HG02678 (cell line): ENCODE measurements at regions not wholly inside any gene's neighbourhood (a gene's known extent, or its start where the extent isn't known, plus 50 kb on each side); places are given as distances from the start of the nearest gene placed in this dataset.

Source experiments
- ATAC-seq: cut with Tn5 transposase; IDR thresholded peaks from one replicate; pipeline ENCODE4 v1.9.1; 2021; ENCODE audit warnings: mild to moderate bottlenecking, moderate library complexity; ENCODE audit not compliant: unreplicated experiment

DNA sequence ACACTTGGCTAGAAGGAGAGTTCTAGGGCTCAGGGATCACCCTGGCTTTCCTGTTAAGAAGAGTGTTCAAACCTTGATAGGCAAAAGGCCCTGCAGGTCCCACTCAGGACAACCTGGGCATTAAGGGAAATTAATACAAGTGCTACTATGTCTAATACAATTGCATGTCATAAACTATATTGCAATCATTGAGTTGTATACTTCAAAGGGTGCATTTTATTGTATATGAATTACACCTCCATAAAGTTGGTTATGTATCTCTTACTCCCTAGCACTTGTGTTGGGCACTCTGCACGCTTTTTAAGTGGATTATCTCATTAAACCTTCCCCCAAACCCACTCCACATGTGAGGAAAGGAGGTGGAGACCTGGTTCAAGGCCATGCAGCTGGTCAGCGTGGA, 172.1 kb upstream of the GLI2 start:
- ATAC-seq = no peak

DNA sequence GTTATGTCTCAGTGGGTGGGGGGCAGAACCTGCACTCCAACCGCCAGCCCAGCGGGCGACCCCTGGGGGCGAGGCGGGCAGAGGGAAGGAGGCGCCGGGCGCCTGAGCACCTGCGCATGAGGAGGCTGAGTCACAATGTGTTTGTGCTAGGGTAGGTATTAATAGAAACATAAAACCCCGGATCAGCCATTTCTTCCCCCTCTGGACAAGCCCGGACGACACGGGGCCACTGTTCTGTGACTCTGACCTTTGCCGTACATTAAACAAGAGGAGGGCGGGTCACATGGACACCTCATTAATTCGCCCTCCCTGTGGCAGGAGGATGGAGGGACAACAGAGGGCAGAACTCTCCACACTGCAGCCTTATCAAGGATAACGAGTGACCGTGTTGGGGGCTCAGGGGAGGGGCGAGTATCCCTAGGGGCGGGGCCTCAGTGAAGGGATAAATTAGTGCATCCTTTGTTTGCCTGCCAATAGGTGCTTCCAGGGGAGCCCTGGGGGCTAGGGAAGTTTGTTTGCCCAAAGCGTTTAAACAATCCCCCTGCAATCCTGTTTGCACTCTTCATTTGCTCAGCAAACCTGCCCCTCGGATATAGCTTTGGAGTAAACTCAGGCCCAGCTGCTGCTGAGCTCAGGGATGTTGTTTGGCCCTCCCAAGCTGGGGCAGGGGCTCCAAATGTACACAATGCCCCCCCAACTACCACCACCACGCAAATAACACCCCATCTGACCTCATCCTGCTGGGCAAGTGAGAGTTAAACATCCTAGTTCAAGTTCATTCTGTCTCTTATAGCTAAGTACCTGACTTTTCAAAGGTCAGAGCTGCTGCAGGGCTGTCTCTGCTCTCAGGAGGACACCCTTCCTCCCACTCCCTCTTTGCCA, 171.2 kb upstream of the GLI2 start:
- no peak for ATAC-seq

DNA sequence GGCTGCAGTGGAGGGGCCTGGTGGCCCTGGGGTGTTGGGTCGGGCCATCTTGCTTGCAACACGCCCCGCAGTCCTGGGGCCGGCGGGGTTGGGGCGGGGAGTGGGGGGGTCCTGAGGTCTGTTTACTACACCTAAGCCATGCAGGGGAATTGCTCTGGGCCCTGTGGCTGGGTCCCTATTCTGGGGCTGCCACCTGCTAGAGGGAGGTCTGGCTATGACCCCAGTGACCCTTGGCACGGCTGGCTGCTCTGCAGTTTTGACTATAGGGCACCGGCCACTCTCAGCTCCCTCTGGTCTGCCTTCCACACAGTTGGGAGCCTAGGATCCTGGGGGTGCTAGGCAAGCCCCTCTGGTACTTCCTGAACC, 170.6 kb upstream of the GLI2 start:
- ATAC-seq = no peak

DNA sequence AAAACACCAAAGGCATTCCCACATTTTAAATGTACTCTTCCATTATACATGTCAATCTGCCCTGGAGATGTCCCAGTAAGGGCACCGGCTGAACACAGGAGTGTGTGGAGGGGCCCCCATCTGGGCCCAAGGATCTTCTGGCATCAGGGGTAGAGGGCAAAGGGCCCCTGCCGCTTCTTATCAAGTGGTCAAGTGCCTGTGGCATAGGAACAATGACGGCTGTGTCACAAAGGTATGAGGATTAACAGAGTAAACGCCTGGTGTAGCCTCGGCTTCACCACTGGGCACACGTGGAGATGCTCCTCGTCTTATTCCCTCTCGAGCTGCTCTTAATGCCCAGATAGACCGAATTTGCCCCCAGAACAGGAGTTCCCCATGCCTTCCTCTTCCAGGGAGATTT, 169.7 kb upstream of the GLI2 start:
- ATAC-seq = no peak

DNA sequence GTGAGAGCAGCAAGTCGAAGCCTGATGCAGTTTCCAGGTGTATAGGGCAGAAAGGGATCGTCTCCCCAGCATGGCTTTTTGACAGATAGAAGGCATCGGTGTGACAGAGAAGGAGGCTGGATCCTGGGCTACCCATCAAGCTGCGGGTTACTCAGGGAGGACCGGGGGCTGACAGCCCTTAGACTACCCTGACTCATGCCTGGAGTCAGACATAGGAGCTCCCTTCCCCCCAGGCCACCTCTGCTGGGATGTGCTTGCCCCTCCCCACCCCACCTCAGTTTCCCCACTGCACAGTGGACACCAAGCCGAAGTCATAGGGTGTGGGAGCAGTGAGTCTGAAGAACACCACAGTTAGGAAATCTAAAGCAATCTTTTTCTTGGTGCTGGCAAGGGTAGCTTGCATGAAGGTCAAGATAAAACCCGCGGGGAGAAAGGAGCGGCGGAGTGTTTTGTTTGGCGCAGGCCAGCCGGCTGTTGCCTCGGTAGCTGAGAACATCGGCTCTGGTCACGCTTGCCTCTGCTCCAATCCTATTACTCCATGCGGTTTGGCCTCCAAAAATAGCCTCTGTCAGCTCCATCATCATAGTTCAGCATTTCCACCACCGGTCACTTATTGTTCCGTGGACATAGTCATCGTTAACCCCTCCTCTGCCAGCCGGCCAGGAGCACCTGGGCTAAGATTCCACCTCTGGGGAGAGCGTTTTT, 169.2 kb upstream of the GLI2 start:
- no peak for ATAC-seq

DNA sequence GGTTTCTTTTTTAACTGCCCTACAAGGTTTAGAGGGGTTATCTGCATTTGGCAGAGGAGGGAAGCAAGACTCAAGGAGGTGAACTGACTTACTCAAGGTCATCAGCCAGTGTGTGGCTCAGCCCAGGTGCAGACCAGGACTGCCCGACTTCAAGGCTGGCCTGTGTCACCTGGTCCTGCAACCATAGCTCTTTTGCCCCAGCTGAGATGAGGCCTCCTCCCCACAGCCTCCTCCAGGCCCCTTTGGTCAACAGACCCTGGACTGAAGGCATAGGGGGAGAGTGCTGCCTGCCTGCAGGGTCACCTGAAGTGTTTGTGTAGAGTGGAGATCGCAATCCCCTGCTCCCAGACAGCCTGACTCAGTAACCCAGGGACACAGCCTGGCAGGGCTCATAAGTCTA, 168.5 kb upstream of the GLI2 start:
- ATAC-seq = no peak

DNA sequence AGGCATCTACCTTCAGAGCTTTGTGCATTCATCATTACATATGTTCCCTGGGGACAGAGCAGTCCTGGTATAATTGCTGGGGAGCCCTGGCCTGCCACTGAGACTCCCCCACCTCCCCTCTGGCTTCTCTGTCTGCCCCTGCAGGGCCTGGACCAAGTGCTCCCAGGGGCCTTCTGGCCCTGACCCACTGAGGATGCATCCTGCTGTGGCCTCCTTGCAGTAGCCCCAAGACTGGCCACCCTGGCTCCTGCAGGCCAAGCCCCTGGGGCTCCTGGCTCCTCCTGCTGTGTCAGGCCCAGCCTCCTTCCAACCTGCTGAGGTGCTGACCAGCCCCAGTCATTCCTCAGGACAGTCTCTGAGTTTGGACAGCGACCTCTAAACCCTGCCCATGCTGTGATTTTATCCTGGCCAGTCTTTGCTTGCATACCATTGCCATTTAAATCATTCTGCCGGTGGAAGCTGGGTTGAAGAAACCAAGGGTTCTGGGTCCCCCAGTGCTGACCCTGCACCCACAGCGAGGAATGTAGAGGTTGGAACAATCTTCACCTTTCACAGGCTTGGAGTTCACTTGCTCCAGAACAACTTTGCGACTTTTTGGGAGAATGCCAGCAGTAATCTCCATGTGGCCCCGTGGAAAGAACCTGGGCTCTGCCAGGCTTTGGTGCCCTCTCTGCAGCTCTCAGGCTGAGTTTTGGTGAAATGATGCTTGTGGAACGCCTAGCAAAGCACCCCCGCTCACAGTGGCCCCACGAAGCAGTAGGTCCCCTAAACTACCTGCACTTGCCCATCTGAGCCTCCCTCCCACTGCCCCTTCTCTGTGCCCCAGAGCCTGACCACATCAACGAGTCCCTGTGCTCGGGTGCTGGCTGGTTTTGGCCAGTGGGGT, 167.3 kb upstream of the GLI2 start:
- no peak for ATAC-seq

DNA sequence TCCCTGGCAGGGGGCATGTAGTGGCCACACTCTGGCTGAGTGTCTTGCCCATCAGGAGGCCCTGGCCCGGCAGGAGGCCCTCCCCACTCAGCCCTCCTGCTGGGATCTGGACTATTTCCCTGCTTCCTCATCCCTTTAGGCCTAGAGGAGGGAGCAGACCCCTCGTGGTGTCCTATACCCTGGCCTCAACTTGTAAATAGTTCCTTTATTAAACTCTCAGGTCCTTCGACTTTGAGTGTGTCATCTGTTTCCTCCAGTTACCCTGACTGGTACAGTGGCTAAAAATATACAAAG, 166.7 kb upstream of the GLI2 start:
- ATAC-seq = no peak

DNA sequence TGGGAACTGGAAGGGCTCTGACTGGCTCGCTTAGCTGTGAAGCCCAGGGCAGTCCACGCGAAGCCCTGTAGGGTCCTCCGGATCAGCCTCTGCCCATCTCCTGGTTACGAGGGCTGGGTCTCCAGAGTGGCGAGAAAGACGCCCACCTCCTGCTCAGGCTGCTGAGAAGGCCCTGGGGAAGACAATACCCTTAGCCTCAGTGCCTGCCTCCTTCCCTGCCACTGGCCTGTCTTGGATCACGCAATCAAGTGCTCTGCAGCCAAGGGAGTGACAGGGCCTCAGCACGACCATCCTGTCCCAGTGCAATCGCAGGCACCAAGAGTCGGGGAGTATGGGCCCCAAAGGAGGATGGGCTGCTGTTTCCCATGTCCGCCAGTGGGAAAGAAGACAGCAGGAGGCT, 165.7 kb upstream of the GLI2 start:
- no peak for ATAC-seq

DNA sequence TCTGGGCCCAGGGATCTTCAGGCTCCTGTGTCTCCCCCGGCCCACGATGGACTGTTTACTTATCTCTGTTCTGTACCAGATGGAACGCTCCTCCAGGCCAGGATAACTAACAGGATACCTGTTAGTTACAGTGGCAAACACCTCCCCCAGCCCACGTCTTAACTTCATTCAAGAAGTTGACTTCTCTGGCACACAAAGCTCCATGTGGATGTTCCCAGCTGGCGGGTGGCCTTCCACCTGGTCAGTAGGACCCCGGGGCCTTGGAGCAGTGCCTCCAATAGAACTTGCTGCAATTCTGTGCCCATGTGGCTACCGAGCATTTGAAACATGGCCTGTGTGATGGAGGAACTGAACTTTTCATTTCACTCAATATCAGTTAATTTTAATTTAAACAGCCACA, 165.1 kb upstream of the GLI2 start:
- no peak for ATAC-seq

DNA sequence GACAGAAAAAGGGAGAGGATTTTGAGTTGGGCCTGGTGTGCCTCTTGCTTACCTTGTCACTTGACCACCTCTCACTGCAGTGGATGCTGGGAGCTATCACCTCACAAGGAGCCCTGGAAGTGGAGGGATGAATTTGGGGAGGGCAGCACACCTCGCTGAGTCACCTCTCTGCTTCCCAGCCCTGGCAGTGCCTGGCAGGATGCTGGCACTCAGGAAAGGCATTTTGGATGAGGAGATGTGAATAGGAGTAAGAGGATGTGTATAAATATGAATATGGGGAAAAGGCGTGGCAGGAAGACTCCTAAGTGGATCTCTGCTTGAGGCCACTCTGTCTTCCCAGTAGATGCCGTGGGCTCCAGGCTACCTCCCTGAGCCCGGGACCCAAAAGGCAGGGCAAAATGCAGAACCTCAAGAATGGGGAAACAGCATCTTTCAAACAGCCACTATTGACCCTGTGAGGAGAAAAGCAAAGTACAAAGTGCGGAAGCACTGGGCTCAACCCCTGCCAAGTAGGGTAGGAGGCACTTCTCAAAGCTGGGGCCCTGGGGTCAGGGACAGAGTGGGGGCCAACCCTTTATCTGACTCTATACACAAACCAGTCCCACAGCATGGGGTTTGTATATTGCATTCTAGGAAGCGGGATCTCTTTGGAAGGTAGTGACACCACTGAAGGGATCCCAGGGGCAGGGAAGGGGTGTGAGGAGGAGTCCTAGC, 164.5 kb upstream of the GLI2 start:
- no peak for ATAC-seq

DNA sequence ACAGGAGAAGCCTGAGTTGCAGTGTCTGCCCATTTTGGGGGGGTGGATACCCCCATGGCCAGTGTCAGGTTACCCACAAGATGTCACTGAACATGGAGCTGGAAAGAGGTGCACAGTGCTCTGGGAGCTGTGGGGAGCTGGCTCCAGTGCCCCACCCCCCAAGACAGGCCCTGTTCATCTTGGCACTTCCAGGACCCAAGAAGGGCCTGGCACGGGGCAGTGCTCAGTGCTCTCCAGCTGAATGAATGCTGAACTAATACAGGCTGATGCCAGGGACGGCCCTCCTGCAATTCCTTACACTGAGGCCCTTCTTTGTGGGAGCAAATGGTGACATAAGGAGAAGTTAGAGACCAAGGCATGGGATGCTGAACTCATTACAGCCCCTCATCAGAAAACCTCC, 163.4 kb upstream of the GLI2 start:
- no peak for ATAC-seq

DNA sequence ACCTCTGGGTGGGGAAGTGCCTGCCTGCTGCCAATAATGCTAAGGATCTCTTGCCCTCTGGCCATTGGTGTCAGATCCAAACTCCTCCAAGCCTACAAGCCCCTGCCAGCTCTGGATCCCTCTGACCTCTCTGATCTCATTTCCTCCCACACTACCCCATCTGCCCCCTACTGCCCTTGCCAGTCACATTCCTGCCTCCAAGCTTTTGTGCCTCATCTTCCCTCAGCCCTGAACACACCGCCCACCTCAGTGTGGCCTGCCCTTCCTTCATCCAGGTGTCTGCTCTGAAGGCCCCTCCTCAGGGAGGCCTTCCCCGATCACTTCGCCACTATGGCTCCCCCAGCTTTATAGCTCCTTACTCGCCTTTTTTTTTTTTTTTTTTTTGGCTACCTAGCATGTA, 161.0 kb upstream of the GLI2 start:
- no peak for ATAC-seq

DNA sequence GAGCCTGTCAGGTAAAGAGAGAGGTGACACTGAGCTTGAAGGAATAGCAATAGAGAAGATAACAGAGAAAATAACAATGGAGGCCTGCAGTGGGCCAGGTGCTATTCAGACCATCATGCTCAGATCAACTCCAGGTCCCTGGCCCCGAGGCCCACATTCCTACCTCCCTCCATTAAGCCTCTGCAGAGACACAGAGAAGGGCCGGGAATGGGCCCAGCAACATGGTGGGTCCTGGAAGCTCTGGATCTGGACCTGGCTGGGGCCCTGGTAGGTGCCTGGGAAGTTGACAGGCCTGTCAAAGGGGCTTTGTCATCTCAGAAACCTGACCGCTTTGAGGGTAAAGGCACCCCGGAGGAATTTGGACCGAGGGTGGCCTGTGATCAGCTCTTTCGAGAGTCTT, 159.7 kb upstream of the GLI2 start:
- no peak for ATAC-seq

DNA sequence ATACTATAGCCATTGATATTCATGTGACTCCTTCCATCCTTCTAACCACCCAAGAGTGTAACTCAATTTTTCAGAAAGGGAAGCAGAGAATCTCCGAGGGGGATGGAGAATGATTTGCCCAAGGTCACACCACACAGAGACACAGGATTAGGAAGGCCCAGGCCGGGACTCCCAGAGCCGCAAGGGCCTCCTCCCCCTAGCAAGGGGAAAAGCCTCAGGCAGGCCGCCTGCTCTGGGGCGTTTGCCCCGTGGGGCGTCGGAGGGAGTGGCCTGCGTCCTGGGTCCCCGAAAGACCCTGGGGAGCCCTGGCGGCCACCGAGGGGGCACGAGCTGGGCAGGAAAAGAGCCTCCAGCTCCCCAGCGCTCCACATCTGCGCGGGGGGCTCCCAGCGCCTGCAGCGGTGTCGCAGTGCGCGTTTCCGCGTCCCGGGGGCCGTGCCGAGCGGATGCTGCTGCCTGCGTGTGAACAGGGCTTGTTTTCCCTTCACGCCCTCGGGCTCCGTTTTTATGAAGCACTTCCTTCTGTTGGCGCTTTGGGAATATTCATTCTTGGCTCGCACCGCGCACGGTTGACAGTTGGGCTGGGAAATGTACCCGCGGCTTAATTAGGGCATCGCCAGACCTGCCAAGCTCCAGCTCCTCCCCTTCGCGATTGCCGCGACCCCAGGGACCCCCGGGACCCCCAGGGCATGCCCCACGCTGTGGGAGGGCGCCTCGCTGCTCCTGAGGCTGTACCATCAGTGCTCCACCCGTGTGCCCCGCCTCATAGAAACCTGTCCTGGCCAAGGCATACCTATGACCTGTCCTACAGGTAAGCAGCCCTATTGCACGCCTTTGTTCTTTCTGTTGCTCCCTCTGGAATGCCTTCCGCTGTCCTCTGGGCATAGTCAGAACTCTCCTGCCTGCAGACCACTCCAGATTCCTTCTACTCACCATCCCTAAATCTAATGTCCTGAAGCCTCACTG, 158.9 kb upstream of the GLI2 start:
- ATAC-seq = no peak

DNA sequence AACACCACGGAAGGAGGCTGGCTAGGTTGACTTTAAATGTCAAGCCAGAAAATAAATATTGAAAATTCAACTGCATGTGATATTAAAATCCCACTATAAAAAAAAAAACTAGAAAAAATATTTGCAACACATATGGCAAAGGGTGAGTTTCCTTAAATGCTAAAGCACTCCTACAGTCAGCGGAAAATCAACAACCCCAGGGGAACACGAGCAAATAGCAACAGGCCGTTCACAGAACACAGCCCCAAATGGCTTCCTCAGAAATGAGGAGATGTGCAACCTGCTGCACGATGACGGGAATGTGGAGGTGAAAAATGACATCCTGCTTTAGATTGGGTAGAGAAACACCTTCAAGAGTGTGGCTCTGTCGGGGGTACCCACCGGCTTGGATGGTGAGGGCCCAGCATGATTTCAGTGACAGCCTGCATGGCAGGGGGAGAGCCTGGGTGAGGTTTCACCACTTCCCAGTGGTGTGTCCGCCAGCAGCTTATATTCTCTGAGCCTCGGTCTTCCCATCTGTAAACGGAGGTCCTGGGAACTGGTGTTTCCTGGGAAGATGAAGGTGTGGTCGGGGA, 157.9 kb upstream of the GLI2 start:
- ATAC-seq = no peak

DNA sequence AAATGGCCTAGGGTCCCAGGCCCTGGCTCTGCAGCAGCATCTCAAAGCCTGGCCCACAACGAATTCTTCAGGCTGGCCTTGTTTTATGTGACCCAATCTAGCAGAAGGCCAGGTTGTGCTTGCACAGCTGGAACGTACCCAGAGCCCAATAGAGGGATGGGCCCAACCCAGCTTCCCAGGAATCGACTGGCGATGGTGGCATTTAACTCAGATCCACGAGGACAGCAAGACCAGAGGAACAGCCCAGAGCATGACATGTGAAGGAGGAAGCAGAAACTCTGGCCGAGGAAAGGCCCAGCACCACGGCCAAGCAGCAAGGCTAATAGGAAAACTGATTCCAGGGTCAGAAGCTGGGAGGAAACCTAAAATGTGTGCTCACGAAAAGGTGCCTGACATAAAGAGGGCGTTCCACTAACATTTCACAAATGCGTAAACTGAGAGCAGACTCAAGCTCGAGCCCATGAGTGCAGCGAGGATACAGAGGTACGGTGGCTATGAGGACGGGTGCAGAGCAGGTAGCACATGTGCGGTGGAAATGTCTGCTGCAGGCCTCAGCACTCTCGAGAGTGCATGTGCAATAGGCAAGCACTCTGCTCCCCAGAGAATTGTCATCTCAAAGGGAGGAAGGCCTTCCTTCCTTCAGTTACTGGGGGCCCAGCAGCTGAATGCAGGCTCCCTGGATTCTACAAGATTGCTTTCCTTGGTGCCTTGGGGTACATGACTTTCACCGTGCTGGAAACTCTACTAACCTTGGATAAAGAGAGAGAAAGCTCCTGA, 156.9 kb upstream of the GLI2 start:
- no peak for ATAC-seq

DNA sequence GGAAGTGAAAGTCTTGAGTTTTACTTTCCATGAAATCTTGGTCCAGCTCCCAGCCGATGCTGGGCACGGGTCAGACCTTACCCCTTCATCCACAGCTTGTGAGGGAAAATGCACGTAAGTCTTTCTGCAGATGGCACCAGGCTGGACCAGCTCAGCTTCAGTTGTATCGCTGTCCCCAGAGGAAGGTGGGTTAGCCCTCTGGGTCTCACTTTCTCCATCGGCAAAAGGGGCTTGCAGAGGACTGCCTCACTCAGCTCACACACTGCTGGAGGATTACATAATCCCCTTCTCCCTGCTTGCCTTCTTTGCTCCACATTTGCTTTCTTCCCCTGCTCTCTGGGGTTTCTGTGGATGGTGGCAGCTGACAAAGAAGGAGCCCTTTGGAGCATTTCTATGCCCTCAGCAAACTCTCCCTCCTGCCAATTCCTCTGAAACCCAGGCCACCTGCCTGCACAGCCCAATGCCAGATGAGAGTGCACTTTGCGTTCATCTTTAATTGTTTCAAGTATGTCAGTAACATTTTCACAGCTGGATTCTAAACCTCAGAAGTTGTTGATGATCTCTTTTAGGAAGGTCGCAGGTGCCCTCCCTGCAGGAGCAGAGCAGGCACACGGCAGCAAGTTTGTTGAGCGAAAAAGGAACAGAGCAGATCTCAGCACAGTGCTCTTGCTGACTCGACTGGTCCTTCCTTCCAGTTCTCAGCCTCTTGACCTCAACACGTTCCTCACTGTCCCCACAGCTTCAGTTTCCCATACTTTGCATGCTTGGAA, 155.6 kb upstream of the GLI2 start:
- no peak for ATAC-seq
